GM19240 (cell line): ENCODE measurements at regions not wholly inside any gene's neighbourhood (a gene's known extent, or its start where the extent isn't known, plus 50 kb on each side); places are given as distances from the start of the nearest gene placed in this dataset.
"Not testable (repeated sequence)": the region's sequence is repeated elsewhere in the genome, so short reads cannot be mapped to it uniquely, and the experiment has no call there.

Experiments used
- DNase-seq: peaks from one replicate; pipeline ENCODE4 v3.0.0; 2011; ENCODE audit warnings: low spot score; ENCODE audit not compliant: insufficient read length

DNA sequence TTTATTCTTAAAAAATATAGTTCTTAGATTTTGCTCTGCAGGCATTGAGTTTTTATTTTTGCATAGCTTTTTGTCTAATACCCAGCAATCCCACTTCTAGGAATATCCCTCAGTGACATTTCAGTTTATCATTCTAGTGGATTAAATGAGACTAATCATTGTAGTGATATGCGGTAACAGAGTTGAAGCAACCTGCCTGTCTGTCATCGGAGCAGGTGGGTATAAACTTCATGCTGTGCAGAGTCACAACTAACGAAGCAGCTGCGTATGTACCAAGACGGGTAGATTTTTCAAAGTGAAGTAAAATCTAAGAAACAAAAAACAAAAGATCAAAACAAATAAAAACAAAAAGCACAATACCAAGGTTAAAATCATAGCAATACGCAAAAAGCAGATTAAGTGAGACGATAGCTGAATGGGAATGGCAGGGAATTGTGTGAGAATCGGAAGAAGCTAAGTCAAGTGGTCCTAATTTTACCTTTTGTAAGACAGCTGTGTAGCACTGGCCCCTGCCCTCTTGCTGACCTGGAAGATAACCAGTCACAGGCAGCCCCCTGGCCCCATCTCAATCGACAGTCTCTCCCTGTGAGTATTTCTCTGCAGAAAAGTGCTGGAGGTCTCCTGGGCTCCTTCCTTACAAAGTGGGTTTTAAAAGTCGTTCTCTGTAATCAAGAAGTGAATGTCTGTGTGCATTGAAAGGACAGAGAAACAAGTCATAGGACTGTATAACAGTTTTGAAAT is 169.2 kb downstream of the OR2B2 start:
- DNase-seq: no peak

DNA sequence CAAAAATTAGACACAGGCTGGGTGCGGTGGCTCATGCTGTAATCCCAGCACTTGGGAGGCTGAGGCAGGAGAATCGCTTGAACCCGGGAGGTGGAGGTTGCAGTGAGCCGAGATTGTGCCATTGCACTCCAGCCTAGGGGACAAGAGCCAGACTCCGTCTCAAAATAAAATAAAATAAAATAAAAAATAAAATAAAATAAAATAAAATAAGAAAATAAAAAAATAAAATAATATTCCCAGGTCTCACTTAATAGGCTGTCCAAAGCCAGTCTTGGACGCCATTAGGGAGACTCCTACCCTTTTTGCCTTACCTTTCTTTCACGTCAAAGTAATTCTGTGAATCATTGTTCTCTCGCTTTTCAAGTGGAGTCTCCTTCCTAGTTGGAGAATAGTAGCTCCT is 172.3 kb downstream of the OR2B2 start:
- DNase-seq: not testable (repeated sequence)

GRCh38 chr6:27736686-27737085 is 175.5 kb downstream of the OR2B2 start:
- no peak for DNase-seq

GRCh38 chr6:27728442-27728841 is 183.8 kb downstream of the OR2B2 start:
- DNase-seq: no peak

DNA sequence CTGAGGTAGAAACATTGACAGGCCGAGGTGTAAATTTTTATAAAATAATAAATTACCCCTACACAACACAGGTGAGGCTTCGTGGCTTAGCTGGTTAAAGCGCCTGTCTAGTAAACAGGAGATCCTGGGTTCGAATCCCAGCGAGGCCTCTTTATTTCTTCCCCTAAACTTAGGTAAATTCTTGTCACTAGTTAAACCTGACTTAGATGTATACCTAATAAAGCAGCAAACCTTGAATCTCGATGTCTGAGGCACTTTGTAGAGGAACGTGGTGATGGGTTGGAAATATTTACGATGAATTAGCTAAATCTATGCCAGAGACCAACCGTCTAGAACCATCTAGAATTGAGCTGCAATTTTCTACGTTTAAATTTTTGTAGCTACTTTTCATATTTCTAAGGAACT is 185.6 kb downstream of the OR2B2 start:
- no peak for DNase-seq

GRCh38 chr6:27720607-27721580 is 191.3 kb downstream of the OR2B2 start:
- DNase-seq: no peak

- DNase-seq: not testable (repeated sequence)
Observed at GRCh38 chr6:27719039-27719438, 193.2 kb downstream of the OR2B2 start.

GRCh38 chr6:27706431-27706830 is 205.8 kb downstream of the OR2B2 start:
- no peak for DNase-seq

- DNase-seq: no peak
Observed at GRCh38 chr6:27700337-27700736, 211.9 kb downstream of the OR2B2 start.

GRCh38 chr6:27694547-27694874 is 217.7 kb downstream of the OR2B2 start:
- DNase-seq: no peak

DNA sequence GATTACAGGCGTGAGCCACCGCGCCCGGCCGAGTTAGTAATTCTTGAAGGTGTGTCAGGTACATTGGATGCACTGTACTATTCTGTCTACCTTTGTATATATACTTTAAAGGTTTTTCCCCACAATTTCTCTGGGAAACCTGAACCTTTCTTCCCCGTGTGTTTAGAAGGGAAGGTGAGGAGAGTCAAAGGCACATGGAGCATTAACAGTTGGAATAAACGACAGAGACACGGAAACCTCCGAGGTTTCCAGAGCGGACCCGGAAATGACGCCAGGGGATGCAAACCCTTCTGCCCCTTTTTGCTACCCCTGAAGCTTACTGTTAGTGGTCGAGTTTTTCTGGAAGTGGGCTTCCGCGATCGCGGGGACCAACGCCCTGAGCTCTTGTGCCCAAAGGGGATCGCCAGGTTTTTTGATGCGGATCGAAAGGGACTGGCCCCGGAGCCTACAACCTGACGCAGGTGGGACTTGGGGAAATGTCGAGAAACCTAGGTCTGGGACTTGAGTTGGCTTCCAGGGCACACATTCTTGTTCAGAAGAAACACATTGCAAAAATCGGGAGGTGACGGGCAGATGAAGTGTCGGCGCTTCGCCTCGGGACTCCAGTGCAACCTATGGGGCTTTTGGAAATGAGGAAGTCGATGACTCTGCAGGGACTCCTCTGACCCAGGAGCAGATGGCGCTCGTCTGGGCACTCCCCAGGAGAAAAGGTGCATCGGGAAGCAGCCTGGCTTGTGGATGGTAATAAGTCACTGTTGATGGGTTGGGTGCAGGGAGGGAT is 218.2 kb downstream of the OR2B2 start:
- DNase-seq: no peak

GRCh38 chr6:27692133-27692532 is 219.2 kb upstream of the ZNF184 start:
- DNase-seq: not testable (repeated sequence)

DNA sequence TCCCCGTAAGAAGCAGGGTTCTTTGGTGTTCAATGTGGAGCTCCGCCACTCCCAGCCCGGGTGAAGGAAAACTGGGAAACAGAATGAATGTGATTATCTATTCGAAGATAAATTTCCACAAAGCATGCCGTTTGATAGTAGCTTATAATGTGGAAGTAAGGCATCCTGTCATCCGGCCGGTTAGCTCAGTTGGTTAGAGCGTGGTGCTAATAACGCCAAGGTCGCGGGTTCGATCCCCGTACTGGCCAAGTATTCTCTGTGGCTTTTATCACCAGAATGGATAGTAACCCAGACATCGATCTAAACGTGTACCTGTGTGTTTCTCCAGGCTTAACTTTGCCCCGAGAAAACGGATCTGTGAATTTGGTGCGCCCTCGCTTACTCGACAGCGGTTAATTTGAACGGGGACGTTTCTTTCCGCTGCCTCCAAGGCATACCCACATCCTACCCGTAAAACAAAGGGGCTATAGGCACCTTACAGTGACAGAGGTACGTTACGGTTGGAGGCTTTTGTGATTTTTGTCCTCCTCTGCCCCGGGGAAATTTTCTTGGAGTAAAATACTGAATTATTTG is 215.2 kb upstream of the ZNF184 start:
- DNase-seq: no peak

DNA sequence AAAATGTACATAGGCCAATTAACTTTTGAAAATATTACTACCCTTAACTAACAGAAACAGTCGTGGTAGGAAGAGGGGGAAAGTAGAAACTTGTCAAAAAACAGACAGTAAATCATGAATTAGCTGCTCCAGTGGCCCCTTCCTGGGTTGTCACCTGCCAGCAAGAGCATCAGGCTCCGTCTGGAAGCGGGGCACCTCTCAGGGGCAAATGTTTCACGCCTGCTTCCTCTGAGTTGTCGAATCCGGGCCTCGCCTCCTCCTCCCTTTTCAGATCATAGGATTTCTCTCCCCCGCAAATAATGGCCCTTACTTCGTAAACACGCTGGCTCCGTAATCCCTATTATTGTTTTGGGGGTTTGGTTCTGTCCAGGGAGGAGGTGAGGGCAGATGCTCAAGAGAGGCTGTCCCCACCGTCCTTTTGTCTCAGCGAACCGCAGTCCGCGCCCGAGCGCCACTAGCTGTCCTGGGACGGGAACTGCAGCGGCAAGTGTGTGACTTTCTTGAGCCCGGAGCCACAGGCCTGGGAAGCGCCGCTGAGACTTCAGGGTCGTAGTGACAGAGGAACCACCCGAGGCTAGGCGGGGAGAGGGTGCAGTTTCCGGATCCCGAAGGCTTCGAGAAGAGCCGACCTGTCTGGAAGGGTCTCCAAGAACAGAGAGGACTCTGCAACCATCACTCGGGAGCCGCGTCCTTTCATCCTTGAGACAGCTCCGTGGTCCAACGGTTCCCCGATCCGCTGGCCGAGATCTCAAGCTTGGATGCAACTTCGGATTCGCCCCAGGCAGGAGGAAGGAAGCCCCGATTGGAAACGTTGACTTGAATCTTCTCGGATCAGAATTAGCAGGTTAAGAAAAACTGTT is 214.5 kb upstream of the ZNF184 start:
- peak; percentile 43 for DNase-seq

DNA sequence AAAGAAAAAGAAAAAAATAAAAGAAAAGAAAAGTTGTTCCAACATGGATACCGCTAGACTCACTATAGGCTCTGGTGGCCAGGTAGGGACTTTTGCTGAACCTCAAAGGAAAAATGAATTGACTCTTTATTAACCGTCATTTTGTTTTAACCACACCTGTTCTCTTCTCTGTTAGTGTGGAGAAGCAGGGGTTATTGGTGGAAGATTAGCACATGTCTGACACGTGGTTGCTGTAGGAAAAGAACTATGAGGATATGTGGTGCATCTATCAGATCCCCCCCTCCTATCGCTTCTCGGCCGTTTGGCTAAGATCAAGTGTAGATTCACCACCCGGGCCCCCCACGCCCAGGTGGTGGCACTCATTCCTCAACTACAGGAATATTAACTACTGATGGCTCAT is 212.4 kb upstream of the ZNF184 start:
- DNase-seq: no peak

- DNase-seq: no peak
Observed at GRCh38 chr6:27684264-27685211, 211.6 kb upstream of the ZNF184 start.

DNA sequence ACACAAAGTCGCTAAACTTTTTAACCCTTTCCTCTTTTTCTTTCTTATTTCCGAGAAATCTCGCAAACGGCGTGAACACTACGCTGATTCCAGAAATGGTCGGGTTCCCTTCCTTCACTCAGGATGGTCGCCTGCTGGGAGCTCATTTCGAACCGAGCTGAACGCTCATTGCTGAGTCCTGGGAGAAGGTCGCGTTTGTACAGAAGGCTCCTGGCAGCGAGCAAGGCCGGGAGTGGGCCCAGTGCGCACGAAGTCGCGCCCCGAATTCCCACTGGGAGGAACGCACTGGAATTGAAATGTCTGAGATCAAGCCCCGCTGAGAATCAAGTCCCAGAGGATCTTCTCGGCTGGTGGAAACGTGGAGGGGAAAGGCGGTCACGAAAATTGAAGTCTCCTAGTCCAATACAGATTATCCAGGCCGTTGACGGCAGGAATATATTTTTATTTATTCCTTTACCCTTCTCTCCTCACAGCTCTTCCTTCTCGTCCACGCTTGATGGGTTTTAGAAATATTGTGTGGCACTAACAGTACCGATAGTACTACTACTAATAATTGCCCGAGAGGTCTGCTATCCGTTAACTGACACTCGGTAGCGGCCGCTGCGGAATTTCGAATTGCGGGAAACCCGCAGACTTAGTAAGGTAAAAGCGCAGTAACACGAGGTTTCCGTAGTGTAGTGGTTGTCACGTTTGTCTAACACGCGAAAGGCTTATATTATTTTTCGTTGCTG is 207.2 kb upstream of the ZNF184 start:
- DNase-seq: no peak

GRCh38 chr6:27679308-27679963 is 206.5 kb upstream of the ZNF184 start:
- DNase-seq: no peak
